Stimulated activated CD4-positive, alpha-beta T cell treated with anti-CD3 and anti-CD28 coated beads, Interleukin-15, amount 100 ng/mL, for 48 hours (primary cell): ENCODE measurements at regions not wholly inside any gene's neighbourhood (a gene's known extent, or its start where the extent isn't known, plus 50 kb on each side); places are given as distances from the start of the nearest gene placed in this dataset.

Experiments used
- DNase-seq, 2 donors: peaks; one replicate each; pipeline ENCODE4 v3.0.0-alpha.2; 2020; ENCODE audit warnings: low read depth in 2 of 2

GRCh38 chr4:138756519-138756918, 259.1 kb upstream of the NOCT start:
- no peak for DNase-seq

GRCh38 chr4:138751309-138751708, 264.3 kb upstream of the NOCT start:
- no peak for DNase-seq

DNA sequence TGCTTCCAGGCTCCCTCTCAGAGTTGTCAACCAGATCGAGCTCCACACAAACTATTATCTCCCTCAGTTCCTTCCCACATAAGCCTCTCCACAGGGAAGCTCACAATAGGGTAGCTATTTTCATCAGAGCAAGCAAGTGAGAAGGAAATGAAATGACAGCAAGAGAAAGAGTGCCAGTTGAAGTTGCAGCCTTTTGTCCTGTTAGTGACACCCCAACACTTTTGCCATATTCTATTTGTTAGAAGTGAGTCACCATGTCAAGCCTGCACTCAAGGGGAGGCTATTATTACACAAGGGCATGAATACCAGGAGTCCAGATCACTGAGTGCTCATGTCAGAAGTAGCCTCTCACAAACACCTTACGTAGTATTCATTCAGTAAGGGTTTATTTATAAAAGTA, 266.3 kb upstream of the NOCT start:
- DNase-seq: no peak

DNA sequence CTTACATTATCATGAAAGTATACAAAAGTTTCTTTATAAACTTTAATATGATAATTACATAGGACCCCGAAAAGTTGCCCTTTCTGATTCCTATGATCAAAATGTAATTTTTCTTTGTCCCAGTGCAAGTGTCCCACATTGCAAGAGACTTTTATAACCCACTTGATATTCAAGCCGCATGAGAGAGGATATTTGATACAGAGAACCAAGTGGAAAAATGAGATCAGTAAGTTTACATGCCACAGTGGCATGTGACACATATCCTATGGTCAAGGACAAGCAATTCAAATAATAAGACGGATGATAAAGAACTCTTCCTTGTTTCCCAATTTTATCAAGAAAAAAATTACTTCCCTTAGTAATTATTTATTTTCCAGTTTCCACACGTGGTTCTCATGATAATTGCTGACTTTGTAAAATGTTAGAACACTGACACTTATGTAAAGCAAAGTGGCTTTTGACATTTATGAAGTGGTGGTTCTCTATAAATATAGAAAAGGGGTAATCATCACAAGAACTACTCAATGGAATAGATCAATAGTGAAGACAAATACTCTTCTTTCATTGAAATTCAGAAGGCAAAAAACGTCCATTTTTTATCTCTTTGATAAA, 273.7 kb upstream of the NOCT start:
- no peak for DNase-seq

DNA sequence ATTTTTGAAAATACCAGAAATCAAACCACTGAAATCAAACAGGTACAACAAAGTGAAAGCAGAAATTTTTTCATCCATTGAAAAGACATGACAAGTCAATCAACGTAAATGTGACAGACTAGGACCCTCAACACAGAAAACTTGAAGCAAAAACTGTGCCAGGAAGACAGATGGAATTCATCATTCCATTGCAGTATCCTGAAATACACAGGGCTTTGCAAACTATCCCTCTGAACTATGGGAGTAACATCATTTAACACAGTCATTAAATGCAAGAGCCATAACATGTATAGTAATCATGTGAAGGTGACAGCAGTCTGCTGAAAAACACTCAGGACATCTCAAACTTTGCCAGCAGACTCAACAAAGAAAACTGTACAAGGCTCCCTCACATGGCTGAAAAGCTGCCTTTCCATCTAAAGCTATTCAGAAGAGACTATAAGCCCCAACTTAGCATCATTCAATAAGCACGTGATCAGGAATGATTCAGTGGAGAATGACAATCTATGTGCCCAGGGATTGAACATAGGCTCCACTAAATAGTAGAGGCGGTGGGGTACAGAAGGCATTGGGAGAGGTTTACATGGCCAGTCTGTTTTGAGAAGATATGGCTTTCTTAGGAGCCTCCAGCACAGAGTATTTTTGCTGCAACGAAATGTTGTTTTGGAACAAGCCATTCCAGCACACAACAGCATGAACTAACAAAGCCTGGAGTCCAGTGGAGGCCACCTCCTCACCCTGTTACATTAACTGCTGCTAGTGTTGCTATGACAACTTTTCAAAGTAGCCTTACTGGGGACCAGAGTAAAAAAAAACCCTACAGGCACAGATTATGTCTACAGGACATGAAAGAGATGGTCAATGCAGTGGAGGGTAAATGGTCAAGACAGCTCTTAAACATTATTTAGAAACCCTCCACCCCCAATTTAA, 274.5 kb upstream of the NOCT start:
- no peak for DNase-seq

DNA sequence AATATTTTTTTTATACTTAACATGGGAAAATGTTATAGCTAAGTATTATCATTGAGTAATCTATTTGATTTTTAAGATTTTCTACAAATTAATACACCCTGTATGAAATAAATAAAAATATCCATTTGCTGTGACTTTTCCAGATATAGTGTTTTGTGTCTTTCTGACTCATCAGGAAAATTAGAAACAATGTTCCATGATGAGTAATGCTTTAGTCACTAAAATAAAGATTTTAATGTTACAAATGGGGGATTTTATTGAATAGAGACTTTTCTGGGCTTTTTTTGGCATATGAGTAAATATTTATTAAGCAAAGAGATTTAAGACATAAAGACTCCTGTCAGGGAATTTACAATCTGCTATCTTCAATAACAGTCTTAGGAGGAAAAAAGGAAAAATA, 279.2 kb upstream of the NOCT start:
- DNase-seq: no peak

- no peak for DNase-seq
Measured at GRCh38 chr4:138734746-138735145, 280.8 kb upstream of the NOCT start.

GRCh38 chr4:138728566-138728965, 287.0 kb upstream of the NOCT start:
- DNase-seq: no peak

GRCh38 chr4:138727731-138728130, 287.9 kb upstream of the NOCT start:
- no peak for DNase-seq

GRCh38 chr4:138724530-138724929, 291.1 kb upstream of the NOCT start:
- DNase-seq: no peak

DNA sequence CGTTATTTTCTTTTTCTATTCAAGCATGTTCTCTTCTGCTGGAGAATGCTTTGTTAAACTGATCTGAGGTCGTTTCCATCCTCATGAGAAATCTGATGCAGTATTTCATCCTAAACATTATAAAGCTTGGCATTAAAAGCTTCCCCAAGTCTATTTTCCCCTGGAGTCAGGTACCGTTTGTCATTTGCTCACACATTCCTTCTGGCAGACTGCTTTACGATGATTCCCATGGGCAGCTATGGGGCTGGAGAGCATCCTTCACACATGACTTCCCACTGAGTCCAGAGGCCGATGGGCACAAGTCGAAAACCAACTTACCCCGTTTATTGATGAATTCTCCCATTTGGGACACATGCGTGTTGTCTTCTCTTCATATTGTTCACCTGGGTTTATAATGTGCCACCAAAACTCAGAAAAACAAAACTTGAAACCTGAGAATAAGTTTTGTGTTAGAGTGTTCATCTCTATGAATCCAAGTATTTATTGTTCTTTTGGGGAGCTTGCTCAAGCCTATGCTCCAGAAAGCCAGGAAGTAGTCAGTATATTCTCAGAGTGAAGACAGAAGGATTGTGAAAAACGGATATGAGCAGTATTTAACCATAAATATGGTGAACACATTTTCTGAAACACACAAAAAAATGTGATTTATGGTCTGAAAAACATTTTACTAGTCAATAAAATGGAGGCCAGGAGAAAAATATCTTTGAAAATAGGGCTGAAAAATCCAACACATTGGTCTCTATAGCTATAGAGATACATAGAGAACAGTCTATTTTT, 298.8 kb upstream of the NOCT start:
- DNase-seq: no peak

GRCh38 chr4:138710297-138710696, 305.3 kb upstream of the NOCT start:
- no peak for DNase-seq

GRCh38 chr4:138709859-138710258, 305.7 kb upstream of the NOCT start:
- no peak for DNase-seq

- no peak for DNase-seq
Measured at GRCh38 chr4:138707746-138708677, 307.6 kb upstream of the NOCT start.

DNA sequence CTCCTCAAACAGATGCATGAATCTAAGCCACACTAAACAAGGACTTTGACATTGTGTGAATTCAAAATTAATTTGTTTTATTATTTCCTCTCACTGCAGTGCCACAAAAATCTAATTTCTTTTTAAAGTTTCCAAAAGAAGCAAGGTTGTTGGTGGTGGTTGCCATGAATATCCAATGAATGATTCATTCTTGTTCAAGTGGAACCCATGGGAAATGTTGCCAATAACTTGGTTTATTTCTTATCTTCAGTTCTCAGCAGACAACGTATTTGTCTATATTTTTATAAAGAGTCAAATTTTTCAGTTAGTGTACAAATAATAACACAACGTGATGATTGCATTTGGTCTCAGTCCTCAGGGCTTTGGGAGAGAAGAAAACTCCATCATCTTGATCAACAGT, 309.4 kb upstream of the NOCT start:
- no peak for DNase-seq

DNA sequence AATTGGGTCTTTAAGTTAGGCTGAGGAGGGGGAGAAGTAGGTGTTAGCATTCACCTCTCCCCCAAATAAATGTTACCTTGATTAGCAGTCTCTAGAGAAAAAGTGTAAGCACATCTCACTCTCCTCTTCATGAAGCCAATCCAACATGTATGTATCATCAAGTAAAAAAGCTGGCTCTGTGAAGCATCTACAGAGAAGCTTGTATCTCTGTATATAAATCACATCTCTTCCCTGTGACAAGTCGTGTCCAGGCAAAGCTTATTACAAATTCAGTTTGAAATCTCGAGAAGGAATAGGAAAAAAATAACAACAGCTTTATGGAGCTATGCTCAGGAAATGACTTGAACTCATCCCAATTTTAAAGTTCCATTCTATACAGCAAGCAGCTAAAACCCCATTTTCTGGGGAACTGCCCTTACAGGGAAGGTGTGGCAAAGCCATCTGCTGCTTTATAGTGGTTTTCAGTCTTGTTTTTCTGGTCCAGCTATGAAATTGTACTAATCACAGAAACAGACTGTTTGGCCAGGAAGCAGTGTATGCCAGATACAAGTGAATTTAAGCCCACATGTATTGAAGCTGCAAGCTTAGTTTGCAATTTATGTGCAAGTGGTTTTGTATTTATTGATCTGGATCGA, 313.3 kb upstream of the NOCT start:
- no peak for DNase-seq

GRCh38 chr4:138698641-138699040, 316.9 kb upstream of the NOCT start:
- DNase-seq: no peak

GRCh38 chr4:138697851-138698250, 317.7 kb upstream of the NOCT start:
- DNase-seq: no peak

DNA sequence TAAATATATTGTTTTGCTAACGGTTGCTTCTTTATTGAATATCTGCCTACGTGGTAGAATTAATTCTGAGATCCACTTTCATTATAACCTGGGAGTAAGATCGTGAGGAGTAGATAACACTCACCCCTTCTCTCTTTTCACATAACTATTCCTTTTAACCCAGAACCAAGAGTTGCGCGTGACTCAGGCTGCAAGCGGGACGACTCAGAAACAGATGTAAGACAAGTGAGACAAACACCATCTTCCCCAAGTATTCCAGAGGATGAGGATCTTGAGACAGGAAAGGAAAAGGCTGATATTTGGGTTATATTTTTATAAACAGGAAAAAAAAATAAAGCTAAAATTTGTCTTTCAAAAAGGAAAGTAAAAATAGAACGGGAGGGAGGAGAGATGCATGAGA, 318.8 kb upstream of the NOCT start:
- no peak for DNase-seq

DNA sequence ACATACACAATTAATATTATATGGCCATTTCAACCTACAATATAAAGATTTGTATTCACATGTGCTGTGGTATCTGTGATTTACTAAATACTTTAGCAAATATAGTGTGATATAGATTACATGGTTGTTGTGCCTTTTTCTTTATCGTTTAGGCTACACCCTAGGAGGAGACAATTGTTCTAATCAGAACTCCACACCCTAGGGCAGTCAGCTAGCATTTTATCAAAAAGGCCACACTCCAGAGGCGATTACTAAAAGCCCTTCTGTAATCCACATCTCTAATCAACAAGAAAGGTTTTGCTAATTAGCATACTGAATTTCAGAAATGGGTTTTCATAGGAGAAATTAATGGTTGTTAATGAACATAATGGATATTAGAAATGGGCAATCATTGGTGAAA, 319.5 kb upstream of the NOCT start:
- no peak for DNase-seq

DNA sequence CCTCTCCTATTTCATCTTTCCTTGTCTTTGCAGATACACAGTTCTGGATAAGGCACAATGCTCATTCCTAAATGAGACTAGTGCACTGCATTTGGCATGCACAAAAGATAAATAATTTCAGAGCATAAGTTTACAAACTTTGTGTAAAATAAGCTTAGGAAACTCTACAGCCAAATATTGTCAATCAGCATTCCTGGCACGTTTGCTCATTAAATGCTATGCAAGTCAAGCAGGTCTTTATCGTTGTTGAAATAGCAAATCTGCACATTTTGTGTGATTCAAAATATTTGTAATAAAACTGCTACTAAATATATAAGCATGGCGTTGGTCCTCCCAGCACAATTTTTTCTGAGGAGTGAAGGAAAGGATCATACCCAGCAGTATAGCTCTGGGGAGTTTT, 322.1 kb upstream of the NOCT start:
- DNase-seq: no peak
